GM12874 (cell line): ENCODE measurements at regions not wholly inside any gene's neighbourhood (a gene's known extent, or its start where the extent isn't known, plus 50 kb on each side); places are given as distances from the start of the nearest gene placed in this dataset.

ENCODE experiments used
- TF ChIP-seq, protein P1 (sequence below): IDR thresholded peaks from 2 replicates; pipeline ENCODE4 v1.5.1; 2011; ENCODE audit warnings: low read depth, mild to moderate bottlenecking, control low read depth, low read length, moderate library complexity; ENCODE audit not compliant: insufficient read depth

DNA sequence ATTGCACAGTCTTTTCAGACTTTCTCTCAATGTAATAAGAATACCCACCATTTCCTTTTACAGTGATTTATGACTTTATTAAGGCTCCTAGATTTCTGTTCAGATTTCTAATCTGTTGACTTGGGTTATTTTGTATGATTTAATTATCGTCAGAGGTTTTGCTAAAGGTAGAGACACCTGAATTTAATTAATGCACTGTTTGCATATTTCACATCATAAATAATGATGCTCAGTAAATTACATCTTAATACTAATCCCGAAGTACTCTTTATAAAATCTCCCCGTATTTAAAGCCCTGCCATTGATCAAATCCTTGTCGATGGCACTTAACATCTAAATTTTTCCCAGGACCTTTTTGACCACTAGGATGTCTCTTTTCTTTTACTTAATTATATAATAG, 399.9 kb downstream of the MEIS1 start:
- TF ChIP-seq, protein P1, sequence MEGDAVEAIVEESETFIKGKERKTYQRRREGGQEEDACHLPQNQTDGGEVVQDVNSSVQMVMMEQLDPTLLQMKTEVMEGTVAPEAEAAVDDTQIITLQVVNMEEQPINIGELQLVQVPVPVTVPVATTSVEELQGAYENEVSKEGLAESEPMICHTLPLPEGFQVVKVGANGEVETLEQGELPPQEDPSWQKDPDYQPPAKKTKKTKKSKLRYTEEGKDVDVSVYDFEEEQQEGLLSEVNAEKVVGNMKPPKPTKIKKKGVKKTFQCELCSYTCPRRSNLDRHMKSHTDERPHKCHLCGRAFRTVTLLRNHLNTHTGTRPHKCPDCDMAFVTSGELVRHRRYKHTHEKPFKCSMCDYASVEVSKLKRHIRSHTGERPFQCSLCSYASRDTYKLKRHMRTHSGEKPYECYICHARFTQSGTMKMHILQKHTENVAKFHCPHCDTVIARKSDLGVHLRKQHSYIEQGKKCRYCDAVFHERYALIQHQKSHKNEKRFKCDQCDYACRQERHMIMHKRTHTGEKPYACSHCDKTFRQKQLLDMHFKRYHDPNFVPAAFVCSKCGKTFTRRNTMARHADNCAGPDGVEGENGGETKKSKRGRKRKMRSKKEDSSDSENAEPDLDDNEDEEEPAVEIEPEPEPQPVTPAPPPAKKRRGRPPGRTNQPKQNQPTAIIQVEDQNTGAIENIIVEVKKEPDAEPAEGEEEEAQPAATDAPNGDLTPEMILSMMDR = no peak

DNA sequence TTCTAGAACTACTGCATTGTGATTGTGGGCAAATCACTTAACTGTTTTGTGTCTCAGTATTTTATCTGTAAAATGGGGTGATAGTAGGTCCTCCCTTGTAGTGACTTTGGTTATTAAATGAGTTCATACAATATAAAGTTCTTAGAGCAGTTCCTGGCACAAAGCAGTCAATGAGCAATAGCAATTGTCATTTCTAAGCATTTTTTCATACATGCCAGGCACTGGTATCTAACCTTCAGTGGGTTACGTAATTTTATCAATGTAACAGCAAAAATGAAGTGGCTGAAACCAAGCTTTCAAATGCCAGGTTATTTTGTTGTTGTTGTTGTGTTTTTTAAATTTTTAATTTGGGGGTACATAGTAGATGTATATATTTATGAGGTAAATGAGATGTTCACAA, 401.9 kb downstream of the MEIS1 start:
- TF ChIP-seq, protein P1 = no peak

DNA sequence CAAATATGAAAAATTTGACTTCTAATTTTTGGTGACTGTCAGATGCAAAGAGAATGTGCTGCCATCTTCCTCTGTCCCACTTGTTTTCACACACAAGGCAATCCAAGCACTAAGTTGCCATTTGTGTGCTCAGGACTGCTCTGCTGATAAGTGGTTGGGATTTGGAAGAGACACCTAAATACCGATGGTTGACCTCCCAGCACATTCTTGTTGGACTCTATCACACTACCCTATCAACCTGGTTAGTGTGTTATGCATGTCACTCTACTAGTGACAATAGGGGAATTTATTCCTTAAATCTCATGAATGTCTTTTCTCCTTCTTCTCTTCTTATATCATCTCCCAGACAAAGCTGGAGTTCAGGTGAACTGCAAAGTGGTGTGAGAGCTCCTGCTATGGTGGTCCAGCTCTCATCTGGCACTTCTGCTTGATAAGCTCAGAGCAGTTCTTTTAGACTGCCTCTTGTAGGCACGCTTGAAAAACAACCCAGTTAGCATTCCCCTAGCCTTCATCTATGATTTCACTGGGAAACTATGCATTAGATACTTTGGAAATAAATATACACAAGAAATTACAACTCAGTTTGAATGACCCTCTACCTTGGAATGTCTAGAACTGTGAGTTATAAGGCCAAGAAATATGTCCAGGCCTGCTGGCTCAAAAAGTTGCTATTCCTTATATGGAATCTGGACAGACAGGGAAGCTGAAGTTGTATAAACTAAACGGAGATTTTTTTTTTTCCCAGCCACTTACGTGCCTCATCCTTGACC, 404.8 kb downstream of the MEIS1 start:
- TF ChIP-seq, protein P1 = no peak

DNA sequence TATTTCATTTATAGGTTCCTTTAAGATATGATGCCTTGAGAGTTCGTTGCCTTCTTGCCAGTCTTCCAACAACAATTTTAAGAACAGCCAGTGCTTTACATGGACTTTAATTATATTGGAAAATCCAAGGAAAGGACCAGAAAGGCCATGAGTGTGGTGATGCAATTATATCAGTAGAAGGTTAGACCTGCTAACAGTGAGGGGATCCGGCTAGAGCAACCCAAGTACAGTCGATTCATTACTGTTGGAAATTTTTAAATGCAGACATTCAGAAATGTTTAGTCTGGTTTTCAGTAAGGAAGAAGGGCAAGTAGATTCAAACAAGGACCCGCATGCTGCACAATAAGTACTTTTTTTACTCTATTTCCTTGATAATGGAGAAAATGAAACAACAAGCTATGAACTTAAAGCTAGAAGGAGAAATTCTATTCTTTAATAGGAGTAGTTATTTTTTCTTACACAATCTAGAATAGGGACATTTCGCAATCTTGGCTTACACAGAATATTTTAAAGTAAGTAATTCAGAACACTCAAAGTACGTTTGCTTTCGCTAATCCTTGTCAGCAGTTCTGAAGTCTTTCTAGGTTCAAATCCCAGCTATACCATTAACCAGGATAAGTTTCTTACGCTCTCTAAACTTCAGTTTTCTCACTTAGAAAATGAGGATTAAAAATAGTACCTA, 405.5 kb downstream of the MEIS1 start:
- TF ChIP-seq, protein P1 = no peak

DNA sequence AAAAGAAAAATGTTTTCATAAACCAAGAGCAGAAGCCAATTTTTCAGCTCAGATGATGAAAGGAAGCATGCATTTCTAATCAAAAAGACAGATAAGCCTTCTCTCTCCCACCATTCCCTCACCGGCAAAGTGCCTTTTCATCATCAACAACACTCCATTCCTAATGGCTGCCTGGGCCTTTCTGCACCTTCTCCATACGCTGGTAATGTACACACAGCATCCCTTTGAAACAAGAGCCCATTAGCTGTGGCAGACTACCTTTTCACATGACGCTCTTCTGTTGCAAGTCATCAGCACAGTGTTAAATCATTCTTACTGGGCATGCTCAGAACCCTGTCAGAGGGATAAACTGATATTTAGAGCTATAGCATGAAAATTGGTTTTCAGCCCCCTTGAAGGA, 408.9 kb downstream of the MEIS1 start:
- TF ChIP-seq, protein P1 = no peak

DNA sequence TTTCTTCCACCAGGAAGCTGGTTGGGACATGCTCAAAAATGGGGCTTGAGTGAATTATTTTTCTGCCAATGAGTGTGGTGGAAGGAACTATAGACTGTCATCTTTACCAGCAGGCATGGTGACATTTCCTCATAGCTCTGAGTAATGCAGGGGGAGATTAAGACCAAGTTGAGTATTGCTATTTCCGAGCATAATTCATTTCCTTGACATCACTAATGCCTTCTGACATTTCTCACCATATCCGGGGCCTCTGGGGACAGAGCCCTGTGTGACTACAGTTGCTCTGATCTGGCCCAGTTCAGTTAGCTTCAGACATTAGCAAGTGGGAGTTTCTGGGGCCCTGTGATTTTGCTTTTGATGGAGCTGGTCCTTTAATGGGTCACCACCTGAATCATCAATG, 410.4 kb downstream of the MEIS1 start:
- TF ChIP-seq, protein P1 = no peak

DNA sequence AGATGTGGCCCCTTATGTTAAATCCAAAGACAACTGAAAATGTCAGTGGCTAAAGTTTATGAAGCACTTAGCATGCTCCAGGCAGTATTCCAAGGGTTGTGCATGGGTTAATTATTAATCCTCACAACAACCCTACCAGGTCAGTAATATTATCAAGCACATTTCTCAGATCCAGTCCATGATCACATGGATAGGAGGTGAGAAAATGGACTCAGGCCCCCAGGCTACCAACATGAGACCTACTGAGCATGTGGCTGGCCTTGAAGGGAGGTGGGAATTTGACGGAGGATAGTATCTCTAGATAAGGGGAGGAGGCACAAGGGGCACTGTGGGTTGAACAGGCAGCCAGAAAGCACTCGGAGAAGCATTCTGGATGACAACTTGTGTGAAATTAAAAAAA, 412.0 kb downstream of the MEIS1 start:
- TF ChIP-seq, protein P1 = no peak
